ENCODE measurements at regions not wholly inside any gene's neighbourhood (a gene's known extent, or its start where the extent isn't known, plus 50 kb on each side); places are given as distances from the start of the nearest gene placed in this dataset.

GRCh38 chr6:105790635-105791034 lies 295.5 kb upstream of the PRDM1 start:
- Histone ChIP-seq H2AFZ (ENCODE audit: low read depth, low read length) (no peak overlapping the region), H3K27me3 (ENCODE audit: insufficient read depth, low read length) (no peaks in the 10 kb centered on the region), H3K9me3 (ENCODE audit: insufficient read depth, low read depth, low read length) (no peaks in the 10 kb centered on the region), H3K9ac (ENCODE audit: low read length) (no peak overlapping the region), H3K36me3 (ENCODE audit: insufficient read depth, low read length) (no peaks in the 10 kb centered on the region), H4K20me1 (ENCODE audit: insufficient read depth, low read length) (no peaks in the 10 kb centered on the region), H3K27ac (ENCODE audit: low read depth, low read length) (no peak overlapping the region), H3K4me2 (ENCODE audit: low read length) (no peak overlapping the region), H3K4me1 (ENCODE audit: insufficient read depth, low read length) (no peaks in the 10 kb centered on the region), H3K79me2 (ENCODE audit: insufficient read depth, low read length) (no peaks in the 10 kb centered on the region), H3K4me3 (ENCODE audit: insufficient read depth, low read depth, low read length) (no peak overlapping the region)
- TF ChIP-seq EZH2 (IDR thresholded peaks at IDR 0.05; ENCODE audit: insufficient read depth, low read length), result no peak
- TF ChIP-seq CTCF (IDR thresholded peaks at IDR 0.05; ENCODE audit: insufficient read depth, low read depth, low read length), result no peak
- Mint-ChIP-seq H3K9me3 (ENCODE audit: unreplicated experiment) (no peaks in the 10 kb centered on the region), H3K4me3 (ENCODE audit: unreplicated experiment) (no peak overlapping the region), H3K27me3 (ENCODE audit: low read depth, unreplicated experiment) (peaks cover 2% of the 10 kb centered on the region), H3K27ac (ENCODE audit: unreplicated experiment) (no peak overlapping the region), H3K4me1 (ENCODE audit: low read depth, unreplicated experiment) (peaks cover 3% of the 10 kb centered on the region), H3K36me3 (ENCODE audit: low read depth, unreplicated experiment) (no peaks in the 10 kb centered on the region)
- DNase-seq (ENCODE audit: low read depth) (no peak), FAIRE-seq (no peak)

- no peak overlapping the region for H3K4me2 ChIP-seq (ENCODE audit: low read length)
- no peak overlapping the region for H3K27ac ChIP-seq (ENCODE audit: low read depth, low read length)
- no peaks in the 10 kb centered on the region for H3K79me2 ChIP-seq (ENCODE audit: insufficient read depth, low read length)
- no peak overlapping the region for H2AFZ ChIP-seq (ENCODE audit: low read depth, low read length)
- FAIRE-seq (no peak), DNase-seq (ENCODE audit: low read depth) (no peak)
- H3K9ac ChIP-seq (ENCODE audit: low read length), result no peak overlapping the region
- no peaks in the 10 kb centered on the region for H3K9me3 ChIP-seq (ENCODE audit: insufficient read depth, low read depth, low read length)
- Mint-ChIP-seq H3K9me3 (ENCODE audit: unreplicated experiment) (no peaks in the 10 kb centered on the region), H3K4me1 (ENCODE audit: low read depth, unreplicated experiment) (peaks cover 3% of the 10 kb centered on the region), H3K4me3 (ENCODE audit: unreplicated experiment) (no peak overlapping the region), H3K27ac (ENCODE audit: unreplicated experiment) (no peak overlapping the region), H3K27me3 (ENCODE audit: low read depth, unreplicated experiment) (peaks cover 3% of the 10 kb centered on the region), H3K36me3 (ENCODE audit: low read depth, unreplicated experiment) (no peaks in the 10 kb centered on the region)
- no peak for TF ChIP-seq CTCF (IDR thresholded peaks at IDR 0.05; ENCODE audit: insufficient read depth, low read depth, low read length)
- no peak for TF ChIP-seq EZH2 (IDR thresholded peaks at IDR 0.05; ENCODE audit: insufficient read depth, low read length)
- no peak overlapping the region for H3K4me3 ChIP-seq (ENCODE audit: insufficient read depth, low read depth, low read length)
- no peaks in the 10 kb centered on the region for H3K36me3 ChIP-seq (ENCODE audit: insufficient read depth, low read length)
- no peaks in the 10 kb centered on the region for H3K27me3 ChIP-seq (ENCODE audit: insufficient read depth, low read length)
- no peaks in the 10 kb centered on the region for H3K4me1 ChIP-seq (ENCODE audit: insufficient read depth, low read length)
- no peaks in the 10 kb centered on the region for H4K20me1 ChIP-seq (ENCODE audit: insufficient read depth, low read length)
Measured at GRCh38 chr6:105789935-105790334, 296.2 kb upstream of the PRDM1 start.

- no peak overlapping the region for H3K9ac ChIP-seq (ENCODE audit: low read length)
- no peaks in the 10 kb centered on the region for H3K9me3 ChIP-seq (ENCODE audit: insufficient read depth, low read depth, low read length)
- H3K27ac ChIP-seq (ENCODE audit: low read depth, low read length), result no peak overlapping the region
- H3K4me3 ChIP-seq (ENCODE audit: insufficient read depth, low read depth, low read length), result no peak overlapping the region
- no peak overlapping the region for H3K27ac Mint-ChIP-seq (ENCODE audit: unreplicated experiment)
- no peak overlapping the region for H3K4me2 ChIP-seq (ENCODE audit: low read length)
- DNase-seq (ENCODE audit: low read depth) (no peak), FAIRE-seq (no peak)
- H3K36me3 Mint-ChIP-seq (ENCODE audit: low read depth, unreplicated experiment), result no peaks in the 10 kb centered on the region
- H2AFZ ChIP-seq (ENCODE audit: low read depth, low read length), result no peak overlapping the region
- H3K27me3 ChIP-seq (ENCODE audit: insufficient read depth, low read length), result no peaks in the 10 kb centered on the region
- H3K4me1 ChIP-seq (ENCODE audit: insufficient read depth, low read length), result no peaks in the 10 kb centered on the region
- no peaks in the 10 kb centered on the region for H3K36me3 ChIP-seq (ENCODE audit: insufficient read depth, low read length)
- no peaks in the 10 kb centered on the region for H3K9me3 Mint-ChIP-seq (ENCODE audit: unreplicated experiment)
- H3K4me3 Mint-ChIP-seq (ENCODE audit: unreplicated experiment), result no peak overlapping the region
- TF ChIP-seq EZH2 (IDR thresholded peaks at IDR 0.05; ENCODE audit: insufficient read depth, low read length) (no peak), CTCF (IDR thresholded peaks at IDR 0.05; ENCODE audit: insufficient read depth, low read depth, low read length) (no peak)
- no peaks in the 10 kb centered on the region for H3K79me2 ChIP-seq (ENCODE audit: insufficient read depth, low read length)
- H3K27me3 Mint-ChIP-seq (ENCODE audit: low read depth, unreplicated experiment), result peaks cover 7% of the 10 kb centered on the region
- H4K20me1 ChIP-seq (ENCODE audit: insufficient read depth, low read length), result no peaks in the 10 kb centered on the region
- no peaks in the 10 kb centered on the region for H3K4me1 Mint-ChIP-seq (ENCODE audit: low read depth, unreplicated experiment)
Measured at GRCh38 chr6:105787747-105788146, 298.4 kb upstream of the PRDM1 start.
